Sigmoid colon (tissue), 6 donors: ENCODE measurements at regions not wholly inside any gene's neighbourhood (a gene's known extent, or its start where the extent isn't known, plus 50 kb on each side); places are given as distances from the start of the nearest gene placed in this dataset.

Experiments used
- DNase-seq: peaks from one replicate; pipeline ENCODE4 v3.0.0-alpha.2; 2019
- H3K27ac ChIP-seq, 4 donors: fragments of 200-600 bp; sonication (generic); one replicate each; pipeline ENCODE4 v1.5.1; 2016 to 2019; ENCODE audit warnings: mild to moderate bottlenecking in 1 of 4
- H3K27me3 ChIP-seq, 3 donors: fragments of 200-600 bp; sonication (generic); one replicate each; pipeline ENCODE4 v1.5.1; 2019; ENCODE audit warnings: mild to moderate bottlenecking in 1 of 3
- H3K36me3 ChIP-seq, 4 donors: fragments of 200-600 bp; sonication (generic); one replicate each; pipeline ENCODE4 v1.5.1; 2016 to 2019
- H3K4me1 ChIP-seq, 4 donors: fragments of 200-600 bp; sonication (generic); one replicate each; pipeline ENCODE4 v1.5.1; 2017 to 2019
- H3K4me3 ChIP-seq, 4 donors: fragments of 200-600 bp; sonication (generic); one replicate each; pipeline ENCODE4 v1.5.1; 2017 to 2019; ENCODE audit warnings: mild to moderate bottlenecking in 2 of 4, moderate library complexity in 1 of 4
- H3K9me3 ChIP-seq, 4 donors: fragments of 200-600 bp in 3 of 4; sonication (generic) in 3 of 4; one replicate each; pipeline versions ENCODE4 v1.5.1 to v1.6.1; 2013 to 2019
- CTCF ChIP-seq, 4 experiments: fragments of 450-650 bp in 3 of 4; fragments of 200-600 bp in 1 of 4; IDR thresholded peaks; one replicate each; pipeline ENCODE4 v1.5.1; 2016 to 2019; ENCODE audit warnings: antibody characterized with exemption in 4 of 4, mild to moderate bottlenecking in 3 of 4, moderate library complexity in 2 of 4
- EP300 ChIP-seq, 4 donors: sonication (generic); formaldehyde crosslinking; IDR thresholded peaks; one replicate each; pipeline ENCODE4 v1.6.1; 2017; ENCODE audit warnings: antibody characterized with exemption in 4 of 4
- POLR2A ChIP-seq, 2 donors: fragments of 450-650 bp; IDR thresholded peaks; one replicate each; pipeline ENCODE4 v1.6.1; 2016; ENCODE audit warnings: antibody characterized with exemption in 2 of 2, mild to moderate bottlenecking in 2 of 2, moderate library complexity in 2 of 2
- POLR2AphosphoS5 ChIP-seq, 4 donors: sonication (generic); formaldehyde crosslinking; IDR thresholded peaks; one replicate each; pipeline ENCODE4 v1.6.1; 2017; ENCODE audit warnings: antibody characterized with exemption in 4 of 4
- WGBS, 2 donors: extraction: QIAGEN DNeasy Blood & Tissue Kit; methylation state at CpG; one replicate each; pipeline ENCODE4 v1.1.7; 2013; 5-methylcytosine and 5-hydroxymethylcytosine counted together
- intact Hi-C: fragments of 100-400 bp; cut with DNase I; formaldehyde crosslinking; loops from one replicate; pipeline ENCODE4 v1.15.1; 2023
- donor health status: healthy with polysubstance abuse.
- donor health status: healthy.

GRCh38 chr5:74510476-74511075 is 130.0 kb downstream of the ENC1 start:
- WGBS, 2 donors = 93% methylated on average over 1 of the region's 1 CpG

GRCh38 chr5:74507370-74508005 is 133.0 kb downstream of the ENC1 start:
- no peak for TF ChIP-seq POLR2AphosphoS5 (IDR thresholded peaks at IDR 0.05)
- no peak for TF ChIP-seq CTCF (IDR thresholded peaks at IDR 0.05)
- TF ChIP-seq EP300 (IDR thresholded peaks at IDR 0.05) = no peak
- no peak for TF ChIP-seq POLR2A (IDR thresholded peaks at IDR 0.05)
- Histone ChIP-seq H3K27me3 (no peaks in the 10 kb centered on the region), H3K27ac (no peak overlapping the region), H3K9me3 (no peaks in the 10 kb centered on the region), H3K4me3 (no peak overlapping the region), H3K36me3 (no peaks in the 10 kb centered on the region), H3K4me1 (no peaks in the 10 kb centered on the region)
- intact Hi-C loops = no loop called here
- 89 to 94% methylated on average over 6 of the region's 6 CpGs for WGBS, 2 donors
- no peak for DNase-seq

More at GRCh38 chr5:74510476-74511075, 130.0 kb downstream of the ENC1 start:
- Histone ChIP-seq H3K27me3 (no peaks in the 10 kb centered on the region), H3K4me1 (no peaks in the 10 kb centered on the region), H3K9me3 (no peaks in the 10 kb centered on the region), H3K36me3 (no peaks in the 10 kb centered on the region), H3K4me3 (no peak overlapping the region), H3K27ac (no peak overlapping the region)
- TF ChIP-seq CTCF (IDR thresholded peaks at IDR 0.05) (no peak), EP300 (IDR thresholded peaks at IDR 0.05) (no peak), POLR2AphosphoS5 (IDR thresholded peaks at IDR 0.05) (no peak), POLR2A (IDR thresholded peaks at IDR 0.05) (no peak)
- intact Hi-C loops = no loop called here
- DNase-seq = no peak

GRCh38 chr5:74506119-74506518 is 134.4 kb downstream of the ENC1 start:
- Histone ChIP-seq H3K4me3 (no peak overlapping the region), H3K9me3 (no peaks in the 10 kb centered on the region), H3K27ac (no peak overlapping the region), H3K36me3 (no peaks in the 10 kb centered on the region), H3K27me3 (no peaks in the 10 kb centered on the region), H3K4me1 (no peaks in the 10 kb centered on the region)
- 90 to 92% methylated on average over 8 of the region's 8 CpGs for WGBS, 2 donors
- no peak for DNase-seq
- TF ChIP-seq POLR2AphosphoS5 (IDR thresholded peaks at IDR 0.05) (no peak), POLR2A (IDR thresholded peaks at IDR 0.05) (no peak), EP300 (IDR thresholded peaks at IDR 0.05) (no peak)
- intact Hi-C loops = no loop called here

GRCh38 chr5:74504463-74504862 is 136.1 kb downstream of the ENC1 start:
- no peak for DNase-seq
- intact Hi-C loops = no loop called here
- no peaks in the 10 kb centered on the region for H3K36me3 ChIP-seq
- H3K4me1 ChIP-seq = peaks cover 0 to 8% (median 4%) of the 10 kb centered on the region in 4 donors
- no peak overlapping the region for H3K4me3 ChIP-seq
- TF ChIP-seq EP300 (IDR thresholded peaks at IDR 0.05) = no peak
- TF ChIP-seq CTCF (IDR thresholded peaks at IDR 0.05) = no peak
- no peak for TF ChIP-seq POLR2AphosphoS5 (IDR thresholded peaks at IDR 0.05)
- no peak for TF ChIP-seq POLR2A (IDR thresholded peaks at IDR 0.05)
- no peaks in the 10 kb centered on the region for H3K27me3 ChIP-seq
- no peak overlapping the region for H3K27ac ChIP-seq
- H3K9me3 ChIP-seq = no peaks in the 10 kb centered on the region
- 92 to 93% methylated on average over 3 of the region's 3 CpGs for WGBS, 2 donors

- 11 to 37% methylated on average over 3 of the region's 3 CpGs for WGBS, 2 donors
- Histone ChIP-seq H3K36me3 (no peaks in the 10 kb centered on the region), H3K4me3 (no peak overlapping the region), H3K9me3 (no peaks in the 10 kb centered on the region), H3K4me1 (peaks cover 0 to 13% (median 4%) of the 10 kb centered on the region in 4 donors), H3K27me3 (no peaks in the 10 kb centered on the region), H3K27ac (no peak overlapping the region)
- DNase-seq = no peak
- intact Hi-C loops = no loop called here
- TF ChIP-seq POLR2A (IDR thresholded peaks at IDR 0.05) (no peak), POLR2AphosphoS5 (IDR thresholded peaks at IDR 0.05) (no peak), EP300 (IDR thresholded peaks at IDR 0.05) (no peak), CTCF (IDR thresholded peaks at IDR 0.05) (no peak)
These were observed 138.0 kb downstream of the ENC1 start for GRCh38 chr5:74502479-74502950.
